MCF 10A (cell line): ENCODE measurements at regions not wholly inside any gene's neighbourhood (a gene's known extent, or its start where the extent isn't known, plus 50 kb on each side); places are given as distances from the start of the nearest gene placed in this dataset.
"Not testable (repeated sequence)": the region's sequence is repeated elsewhere in the genome, so short reads cannot be mapped to it uniquely, and the experiment has no call there.

Experiments
- BruUV-seq: library from RNA; stranded (reverse); fragments of 400-500 nt; replicated peaks from 2 replicates; lab custom pipeline; 2021; lab: Mats Ljungman, UMichigan
- CTCF ChIA-PET: fragments of 300-600 bp; sonication (Branson Sonifier 250); formaldehyde crosslinking; extraction: SDS; loops from one replicate; lab custom pipeline; 2021; ENCODE audit warnings: antibody characterized with exemption, inconsistent platforms; lab: Yijun Ruan, JAX
- POLR2A ChIA-PET: fragments of 300-600, 350-650 bp; sonication (Branson Sonifier 250); formaldehyde crosslinking; extraction: SDS; loops from one replicate; lab custom pipeline; 2020; ENCODE audit warnings: antibody characterized with exemption, inconsistent platforms; lab: Yijun Ruan, JAX
- DNase-seq: peaks from one replicate; pipeline ENCODE4 v3.0.0-alpha.2; 2018; ENCODE audit not compliant: unreplicated experiment
- H3K27ac Mint-ChIP-seq: one replicate; pipeline ENCODE4 v1.8.0; 2022; ENCODE audit warnings: mild to moderate bottlenecking, low read depth, mixed read lengths; ENCODE audit not compliant: unreplicated experiment
- H3K27me3 Mint-ChIP-seq: one replicate; pipeline ENCODE4 v1.8.0; 2022; ENCODE audit warnings: mixed read lengths; ENCODE audit not compliant: insufficient read depth, unreplicated experiment
- H3K36me3 Mint-ChIP-seq: one replicate; pipeline ENCODE4 v1.8.0; 2022; ENCODE audit warnings: mild to moderate bottlenecking, moderate library complexity, mixed read lengths; ENCODE audit not compliant: insufficient read depth, unreplicated experiment
- H3K4me1 Mint-ChIP-seq: one replicate; pipeline ENCODE4 v1.8.0; 2022; ENCODE audit warnings: mixed read lengths; ENCODE audit not compliant: insufficient read depth, unreplicated experiment
- H3K4me3 Mint-ChIP-seq: one replicate; pipeline ENCODE4 v1.8.0; 2022; ENCODE audit warnings: mild to moderate bottlenecking, moderate library complexity, mixed read lengths; ENCODE audit not compliant: unreplicated experiment
- H3K9me3 Mint-ChIP-seq: one replicate; pipeline ENCODE4 v1.8.0; 2022; ENCODE audit warnings: mixed read lengths; ENCODE audit not compliant: unreplicated experiment
- intact Hi-C: fragments of 100-400 bp; cut with micrococcal nuclease; formaldehyde crosslinking; loops from 2 replicates; pipeline ENCODE4 v1.14.1; 2022
- TF ChIP-seq, protein P1 (sequence below): fragments of 200-600 bp; IDR thresholded peaks from one replicate; pipeline ENCODE4 v1.8.0; 2022; ENCODE audit warnings: antibody characterized with exemption, mild to moderate bottlenecking; ENCODE audit not compliant: unreplicated experiment

DNA sequence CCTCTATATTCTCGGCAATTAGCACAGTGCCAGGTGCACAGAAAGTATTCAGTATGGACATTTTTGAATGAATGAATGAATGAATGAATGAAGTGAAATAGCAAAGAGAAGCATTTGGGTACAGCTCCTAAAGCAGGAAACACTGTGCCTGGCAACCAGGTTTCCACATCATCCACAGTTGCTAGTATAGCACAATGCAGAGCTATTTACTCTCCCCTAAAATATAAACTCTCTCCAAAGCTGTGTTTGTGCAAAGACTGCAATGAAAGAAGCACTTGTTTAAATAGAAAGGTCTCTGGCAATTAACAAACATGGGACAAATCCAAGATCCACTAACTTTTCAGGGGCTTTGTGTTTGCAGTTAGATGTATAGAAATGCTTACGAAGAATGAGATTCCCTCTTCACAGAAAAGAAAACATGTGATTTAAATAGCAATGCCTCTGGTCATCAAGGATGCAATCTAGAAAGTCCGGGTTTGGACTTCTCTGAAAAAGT lies 103.0 kb upstream of the OPCML start:
- no peak overlapping the region for H3K4me3 Mint-ChIP-seq
- no peak overlapping the region for H3K27ac Mint-ChIP-seq
- peaks cover 23% of the 10 kb centered on the region for H3K27me3 Mint-ChIP-seq
- TF ChIP-seq, protein P1, sequence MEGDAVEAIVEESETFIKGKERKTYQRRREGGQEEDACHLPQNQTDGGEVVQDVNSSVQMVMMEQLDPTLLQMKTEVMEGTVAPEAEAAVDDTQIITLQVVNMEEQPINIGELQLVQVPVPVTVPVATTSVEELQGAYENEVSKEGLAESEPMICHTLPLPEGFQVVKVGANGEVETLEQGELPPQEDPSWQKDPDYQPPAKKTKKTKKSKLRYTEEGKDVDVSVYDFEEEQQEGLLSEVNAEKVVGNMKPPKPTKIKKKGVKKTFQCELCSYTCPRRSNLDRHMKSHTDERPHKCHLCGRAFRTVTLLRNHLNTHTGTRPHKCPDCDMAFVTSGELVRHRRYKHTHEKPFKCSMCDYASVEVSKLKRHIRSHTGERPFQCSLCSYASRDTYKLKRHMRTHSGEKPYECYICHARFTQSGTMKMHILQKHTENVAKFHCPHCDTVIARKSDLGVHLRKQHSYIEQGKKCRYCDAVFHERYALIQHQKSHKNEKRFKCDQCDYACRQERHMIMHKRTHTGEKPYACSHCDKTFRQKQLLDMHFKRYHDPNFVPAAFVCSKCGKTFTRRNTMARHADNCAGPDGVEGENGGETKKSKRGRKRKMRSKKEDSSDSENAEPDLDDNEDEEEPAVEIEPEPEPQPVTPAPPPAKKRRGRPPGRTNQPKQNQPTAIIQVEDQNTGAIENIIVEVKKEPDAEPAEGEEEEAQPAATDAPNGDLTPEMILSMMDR = no peak
- no TSS peak for BruUV-seq
- peaks cover 25% of the 10 kb centered on the region for H3K9me3 Mint-ChIP-seq
- POLR2A ChIA-PET = no interaction called here
- CTCF ChIA-PET = interaction anchor here (0.7 kb wide), 1 partner anchor 503 kb away, joined by 3 read pairs; no protein-coding TSS in a partner anchor
- H3K4me1 Mint-ChIP-seq = no peaks in the 10 kb centered on the region
- intact Hi-C loops = no loop called here
- no peaks in the 10 kb centered on the region for H3K36me3 Mint-ChIP-seq
- no peak for DNase-seq

DNA sequence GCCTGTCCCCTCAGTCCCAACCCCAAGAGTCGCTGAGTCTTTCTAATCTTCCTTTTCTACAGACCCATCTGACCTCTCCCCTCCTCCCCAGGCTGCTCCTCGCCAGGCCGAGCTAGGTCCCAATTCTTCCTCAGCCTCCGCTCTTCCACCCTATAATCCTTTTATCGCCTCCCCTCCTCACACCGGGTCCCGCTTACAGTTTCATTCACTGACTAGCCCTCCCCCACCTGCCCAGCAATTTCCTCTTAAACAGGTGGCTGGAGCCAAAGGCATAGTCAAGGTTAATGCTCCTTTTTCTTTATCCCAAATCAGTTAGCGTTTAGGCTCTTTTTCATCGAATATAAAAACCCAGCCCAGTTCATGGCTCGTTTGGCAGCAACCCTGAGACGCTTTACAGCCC lies 96.1 kb upstream of the OPCML start:
- H3K27ac Mint-ChIP-seq, POLR2A ChIA-PET, BruUV-seq: not testable (repeated sequence)

DNA sequence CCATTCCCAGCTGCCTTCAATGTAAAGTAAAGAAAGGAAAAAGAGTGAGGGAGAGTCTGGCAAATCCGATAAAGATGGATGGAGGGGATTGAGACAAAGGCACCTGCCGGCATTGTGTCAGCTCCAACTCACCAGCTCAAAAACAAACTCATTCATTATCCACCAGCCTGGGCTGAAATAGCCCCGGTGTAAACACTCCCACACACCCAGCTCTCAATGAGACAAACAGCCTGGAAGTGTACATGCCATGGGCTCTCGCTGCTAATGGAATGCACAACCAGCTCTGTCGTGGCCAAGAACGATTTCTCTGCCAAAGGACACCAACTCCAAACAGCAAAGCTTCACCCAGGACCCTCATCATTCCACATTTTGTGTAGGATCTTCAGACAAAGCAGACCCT lies 89.3 kb upstream of the OPCML start:
- no peak for DNase-seq
- Mint-ChIP-seq H3K9me3 (peaks cover 5% of the 10 kb centered on the region), H3K36me3 (no peaks in the 10 kb centered on the region), H3K27ac (no peak overlapping the region), H3K4me1 (no peaks in the 10 kb centered on the region), H3K4me3 (no peak overlapping the region), H3K27me3 (no peaks in the 10 kb centered on the region)
- ChIA-PET CTCF (interaction anchor here (0.9 to 3.3 kb wide), 2 partner anchors 487 to 494 kb away, joined by 3 to 15 read pairs; no protein-coding TSS in a partner anchor), POLR2A (no interaction called here)
- intact Hi-C loops = loop anchor here (2.0 kb wide), 1 partner anchor 487 kb away; no protein-coding TSS in a partner anchor
- TF ChIP-seq, protein P1 = no peak
- BruUV-seq = no TSS peak

More for the DNA sequence above, 96.1 kb upstream of the OPCML start:
- H3K36me3 Mint-ChIP-seq, DNase-seq, H3K9me3 Mint-ChIP-seq, H3K4me3 Mint-ChIP-seq, H3K4me1 Mint-ChIP-seq, CTCF ChIA-PET, intact Hi-C loops: not testable (repeated sequence)
- H3K27me3 Mint-ChIP-seq = peaks cover 25% of the 10 kb centered on the region

DNA sequence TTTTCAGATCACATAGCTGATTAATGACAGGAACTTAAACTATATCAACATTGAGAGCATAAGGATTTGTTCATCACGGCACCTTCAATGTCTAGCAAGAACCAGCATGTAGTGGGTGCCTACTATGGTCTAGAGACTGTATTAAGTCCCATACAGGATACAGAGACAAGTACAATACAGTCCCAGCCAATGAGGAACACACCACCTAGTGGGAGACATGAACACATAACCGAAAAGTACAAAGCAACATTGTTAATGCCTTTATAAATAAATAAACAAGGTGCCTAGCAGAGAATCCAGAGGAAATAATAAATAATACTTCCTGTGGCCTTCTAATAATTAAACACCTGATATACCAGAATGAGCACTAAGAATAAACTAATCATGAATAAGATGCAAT lies 87.7 kb upstream of the OPCML start:
- TF ChIP-seq, protein P1 = peak; percentile 18
- DNase-seq = no peak
- intact Hi-C loops = loop anchor here (2.0 kb wide), 1 partner anchor 485 kb away; no protein-coding TSS in a partner anchor
- H3K9me3 Mint-ChIP-seq = no peaks in the 10 kb centered on the region
- H3K36me3 Mint-ChIP-seq = no peaks in the 10 kb centered on the region
- CTCF ChIA-PET = interaction anchor here (0.5 to 3.3 kb wide), 16 partner anchors 9 to 544 kb away, joined by 3 to 15 read pairs (median 4); no protein-coding TSS in a partner anchor
- H3K27me3 Mint-ChIP-seq = no peaks in the 10 kb centered on the region
- H3K4me1 Mint-ChIP-seq = no peaks in the 10 kb centered on the region
- no peak overlapping the region for H3K4me3 Mint-ChIP-seq
- POLR2A ChIA-PET = interaction anchor here (0.5 kb wide), 1 partner anchor 208 kb away, joined by 3 read pairs; no protein-coding TSS in a partner anchor
- BruUV-seq = no TSS peak
- H3K27ac Mint-ChIP-seq = no peak overlapping the region
